Endothelial cell of umbilical vein (primary cell): ENCODE measurements at regions not wholly inside any gene's neighbourhood (a gene's known extent, or its start where the extent isn't known, plus 50 kb on each side); places are given as distances from the start of the nearest gene placed in this dataset.

ENCODE experiments used
- BruUV-seq: library from RNA; stranded (reverse); fragments of 400-500 nt; replicated peaks from 2 replicates; lab custom pipeline; 2021; lab: Mats Ljungman, UMichigan
- CTCF ChIA-PET: fragments of 300-600, 350-600 bp; sonication (Branson Sonifier 250); formaldehyde crosslinking; loops from one replicate; lab custom pipeline; 2021; ENCODE audit warnings: antibody characterized with exemption, inconsistent platforms; lab: Charles Lee
- POLR2A ChIA-PET: fragments of 300-600, 350-600 bp; sonication (Branson Sonifier 250); formaldehyde crosslinking; loops from one replicate; lab custom pipeline; 2021; ENCODE audit warnings: antibody characterized with exemption, inconsistent platforms; lab: Charles Lee
- DNase-seq: peaks from one replicate; pipeline ENCODE4 v3.0.0-alpha.2; 2011; ENCODE audit warnings: low read depth, low spot score
- FAIRE-seq: peaks from 2 replicates; lab custom pipeline; 2011; peaks lifted over from hg19 to GRCh38; lab: Jason Lieb, UNC
- H2AFZ ChIP-seq: 2 replicates; pipeline ENCODE4 v1.6.0; 2012; ENCODE audit warnings: low read depth, low read length, control low read depth, inconsistent platforms
- H3K27ac ChIP-seq: 2 replicates; pipeline ENCODE4 v1.5.1; 2011; ENCODE audit warnings: low read depth, mild to moderate bottlenecking, control low read depth, low read length, moderate library complexity; ENCODE audit not compliant: insufficient read depth
- H3K27me3 ChIP-seq, 2 experiments: 2 replicates each; pipeline versions ENCODE4 v1.6.0 to v1.6.1; 2011; ENCODE audit warnings: low read length in 2 of 2, mixed read lengths in 1 of 2; ENCODE audit not compliant: control insufficient read depth in 2 of 2, insufficient read depth in 2 of 2
- H3K36me3 ChIP-seq, 2 experiments: 2 replicates in 1 of 2; 3 replicates in 1 of 2; pipeline ENCODE4 v1.5.1; 2011; ENCODE audit warnings: low read length in 2 of 2, mild to moderate bottlenecking in 1 of 2, moderate library complexity in 1 of 2; ENCODE audit not compliant: control insufficient read depth in 2 of 2, insufficient read depth in 2 of 2; ENCODE audit errors: extremely low read depth in 1 of 2
- H3K4me1 ChIP-seq: 3 replicates; pipeline ENCODE4 v1.5.1; 2011; ENCODE audit warnings: mild to moderate bottlenecking, low read length; ENCODE audit not compliant: control insufficient read depth, insufficient read depth; ENCODE audit errors: extremely low read depth
- H3K4me2 ChIP-seq: 2 replicates; pipeline ENCODE4 v1.6.1; 2011; ENCODE audit warnings: low read length, control low read depth, mixed read lengths; ENCODE audit not compliant: insufficient read depth
- H3K4me3 ChIP-seq, 3 experiments: fragments of 200-600 bp in 1 of 3; sonication (generic), shearing (Covaris generic) in 1 of 3; replicated peaks in 1 of 3; 2 replicates each; pipeline ENCODE4 v1.5.1; 2011 to 2016; ENCODE audit warnings: control low read depth in 3 of 3, low read length in 3 of 3, mild to moderate bottlenecking in 2 of 3, inconsistent platforms in 1 of 3, low read depth in 1 of 3, moderate library complexity in 1 of 3; ENCODE audit not compliant: insufficient read depth in 1 of 3
- H3K79me2 ChIP-seq: 2 replicates; pipeline ENCODE4 v1.6.0; 2012; ENCODE audit warnings: low read length, inconsistent platforms; ENCODE audit not compliant: control insufficient read depth, insufficient read depth
- H3K9ac ChIP-seq: replicated peaks from 2 replicates; pipeline ENCODE3; 2011; ENCODE audit warnings: low read length, control low read depth; ENCODE audit not compliant: insufficient read depth; ENCODE audit errors: extremely low read depth
- H3K9me1 ChIP-seq: replicated peaks from 3 replicates; pipeline ENCODE4 v1.6.0; 2011; ENCODE audit warnings: mild to moderate bottlenecking, low read length; ENCODE audit not compliant: control insufficient read depth, insufficient read depth; ENCODE audit errors: extremely low read depth
- H3K9me3 ChIP-seq: replicated peaks from 2 replicates; pipeline ENCODE4 v1.5.1; 2012; ENCODE audit warnings: low read length, inconsistent platforms; ENCODE audit not compliant: control insufficient read depth, insufficient read depth
- H4K20me1 ChIP-seq: replicated peaks from 2 replicates; pipeline ENCODE3; 2011; ENCODE audit warnings: mild to moderate bottlenecking, low read length; ENCODE audit not compliant: control insufficient read depth, insufficient read depth; ENCODE audit errors: extremely low read depth
- EZH2 ChIP-seq: IDR thresholded peaks from 2 replicates; pipeline ENCODE4 v1.6.1; 2012; ENCODE audit warnings: borderline replicate concordance, low read depth, mild to moderate bottlenecking, moderate library complexity, low read length, inconsistent platforms; ENCODE audit not compliant: severe bottlenecking
- GATA2 ChIP-seq: IDR thresholded peaks from 2 replicates; pipeline ENCODE4 v1.7.0; 2011; ENCODE audit warnings: low read depth, mild to moderate bottlenecking, moderate library complexity, mixed read lengths, low read length; ENCODE audit not compliant: insufficient read length, insufficient read depth
- JUN ChIP-seq: IDR thresholded peaks from 2 replicates; pipeline ENCODE4 v1.6.1; 2011; ENCODE audit warnings: borderline replicate concordance, low read depth; ENCODE audit not compliant: insufficient read length, insufficient read depth
- MYC ChIP-seq: IDR thresholded peaks from one replicate; pipeline ENCODE4 v1.6.1; 2011; ENCODE audit warnings: mild to moderate bottlenecking, low read depth, low read length
- POLR2A ChIP-seq: IDR thresholded peaks from 2 replicates; pipeline ENCODE4 v1.6.1; 2012; ENCODE audit warnings: low read depth, mild to moderate bottlenecking, control low read depth, low read length
- POLR2AphosphoS5 ChIP-seq: IDR thresholded peaks from 2 replicates; pipeline ENCODE4 v1.6.1; 2012; ENCODE audit warnings: low read depth, mild to moderate bottlenecking, control low read depth, low read length, moderate library complexity; ENCODE audit not compliant: insufficient read depth
- dilution Hi-C: fragments of 300-500 bp; cut with MboI; formaldehyde crosslinking; loops from one replicate; pipeline ENCODE4 v1.15.0; 2019; ENCODE audit warnings: low sequenced_read_pairs; ENCODE audit not compliant: extremely low pct_ligation_motif_present
- intact Hi-C: fragments of 100-400 bp; cut with micrococcal nuclease; formaldehyde crosslinking; loops from one replicate; pipeline ENCODE4 v1.10.0; 2022
- TF ChIP-seq, protein P1 (sequence below): IDR thresholded peaks from 2 replicates; pipeline ENCODE4 v1.6.1; 2011; ENCODE audit not compliant: insufficient read depth, insufficient read length
- TF ChIP-seq, protein P2 (sequence below), 2 donors: IDR thresholded peaks; 1 replicate in 1 of 2; 2 replicates in 1 of 2; pipeline ENCODE4 v1.5.1; 2011; ENCODE audit warnings: low read length in 2 of 2, mild to moderate bottlenecking in 2 of 2, moderate library complexity in 2 of 2, control low read depth in 1 of 2, inconsistent platforms in 1 of 2, low read depth in 1 of 2; ENCODE audit not compliant: insufficient read depth in 1 of 2; ENCODE audit errors: extremely low read depth in 1 of 2

DNA sequence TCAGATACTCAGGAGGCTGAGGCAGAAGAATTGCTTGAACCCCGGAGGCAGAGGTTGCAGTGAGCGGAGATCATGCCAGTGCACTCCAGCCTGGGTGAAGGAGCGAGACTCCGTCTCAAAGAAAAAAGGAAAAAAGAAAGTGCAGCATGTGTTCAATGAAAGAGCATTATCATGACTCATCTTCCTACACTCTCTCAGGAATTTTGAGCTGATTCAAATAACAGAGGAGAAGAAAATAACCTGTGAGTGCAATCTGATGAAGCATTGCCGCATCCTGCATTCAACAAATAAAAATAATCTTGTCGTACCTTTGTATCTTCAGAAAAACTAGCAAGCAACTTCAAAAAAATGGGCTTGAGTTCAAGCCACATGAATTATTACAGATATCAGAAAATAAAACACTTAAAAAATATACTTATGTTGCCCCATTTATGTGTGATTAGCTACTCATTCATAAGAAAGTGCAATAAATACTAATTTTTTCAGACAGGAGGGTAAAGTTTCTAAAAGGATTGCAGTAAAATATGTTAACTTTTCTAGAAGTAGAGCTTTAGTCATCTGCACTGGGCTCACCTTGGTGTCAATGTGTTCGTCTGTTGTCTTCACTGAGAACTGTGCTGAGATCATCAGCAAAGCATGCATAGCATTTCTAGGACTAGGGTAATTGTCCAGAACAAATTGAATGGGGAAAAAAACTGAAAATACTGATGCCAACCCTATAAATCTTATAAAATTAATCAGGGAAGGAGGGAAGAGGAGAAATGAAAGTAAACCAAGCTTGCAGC is 90.4 kb upstream of the VCX3B start:
- no peaks in the 10 kb centered on the region for H3K36me3 ChIP-seq
- ChIA-PET POLR2A (no interaction called here), CTCF (no interaction called here)
- DNase-seq, result no peak
- H4K20me1 ChIP-seq, result no peaks in the 10 kb centered on the region
- no peaks in the 10 kb centered on the region for H3K4me1 ChIP-seq
- no peak overlapping the region for H3K9ac ChIP-seq
- no peaks in the 10 kb centered on the region for H3K79me2 ChIP-seq
- intact Hi-C loops, result no loop called here
- dilution Hi-C loops, result no loop called here
- no TSS peak for BruUV-seq
- no peaks in the 10 kb centered on the region for H3K9me1 ChIP-seq
- no peak overlapping the region for H3K27ac ChIP-seq
- H3K9me3 ChIP-seq, result no peaks in the 10 kb centered on the region
- no peak for TF ChIP-seq MYC
- no peak for TF ChIP-seq EZH2
- no peak for TF ChIP-seq GATA2
- TF ChIP-seq, protein P1, sequence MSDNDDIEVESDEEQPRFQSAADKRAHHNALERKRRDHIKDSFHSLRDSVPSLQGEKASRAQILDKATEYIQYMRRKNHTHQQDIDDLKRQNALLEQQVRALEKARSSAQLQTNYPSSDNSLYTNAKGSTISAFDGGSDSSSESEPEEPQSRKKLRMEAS, result no peak
- TF ChIP-seq POLR2A, result no peak
- no peak for TF ChIP-seq JUN
- TF ChIP-seq, protein P2, sequence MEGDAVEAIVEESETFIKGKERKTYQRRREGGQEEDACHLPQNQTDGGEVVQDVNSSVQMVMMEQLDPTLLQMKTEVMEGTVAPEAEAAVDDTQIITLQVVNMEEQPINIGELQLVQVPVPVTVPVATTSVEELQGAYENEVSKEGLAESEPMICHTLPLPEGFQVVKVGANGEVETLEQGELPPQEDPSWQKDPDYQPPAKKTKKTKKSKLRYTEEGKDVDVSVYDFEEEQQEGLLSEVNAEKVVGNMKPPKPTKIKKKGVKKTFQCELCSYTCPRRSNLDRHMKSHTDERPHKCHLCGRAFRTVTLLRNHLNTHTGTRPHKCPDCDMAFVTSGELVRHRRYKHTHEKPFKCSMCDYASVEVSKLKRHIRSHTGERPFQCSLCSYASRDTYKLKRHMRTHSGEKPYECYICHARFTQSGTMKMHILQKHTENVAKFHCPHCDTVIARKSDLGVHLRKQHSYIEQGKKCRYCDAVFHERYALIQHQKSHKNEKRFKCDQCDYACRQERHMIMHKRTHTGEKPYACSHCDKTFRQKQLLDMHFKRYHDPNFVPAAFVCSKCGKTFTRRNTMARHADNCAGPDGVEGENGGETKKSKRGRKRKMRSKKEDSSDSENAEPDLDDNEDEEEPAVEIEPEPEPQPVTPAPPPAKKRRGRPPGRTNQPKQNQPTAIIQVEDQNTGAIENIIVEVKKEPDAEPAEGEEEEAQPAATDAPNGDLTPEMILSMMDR (IDR thresholded peaks at IDR 0.05; ENCODE audit: extremely low read depth in 1 of 2, insufficient read depth in 1 of 2, low read depth in 1 of 2, low read length in 2 of 2), result no peak
- TF ChIP-seq POLR2AphosphoS5, result no peak
- H3K4me2 ChIP-seq, result no peak overlapping the region
- no peak overlapping the region for H3K4me3 ChIP-seq
- no peak overlapping the region for H2AFZ ChIP-seq
- no peaks in the 10 kb centered on the region for H3K27me3 ChIP-seq
- FAIRE-seq, result no peak
